LNCAP (cell line): ENCODE measurements at regions not wholly inside any gene's neighbourhood (a gene's known extent, or its start where the extent isn't known, plus 50 kb on each side); places are given as distances from the start of the nearest gene placed in this dataset.

Experiments
- CTCF ChIP-seq: fragments of 450-650 bp; IDR thresholded peaks from 2 replicates; pipeline ENCODE4 v1.5.1; 2017; ENCODE audit warnings: mild to moderate bottlenecking

GRCh38 chr9:23596913-23597634, 229.0 kb downstream of the ELAVL2 start:
- no peak for TF ChIP-seq CTCF

GRCh38 chr9:23598994-23599393, 227.0 kb downstream of the ELAVL2 start:
- TF ChIP-seq CTCF: no peak

- no peak for TF ChIP-seq CTCF
Measured at GRCh38 chr9:23603311-23603710, 222.7 kb downstream of the ELAVL2 start.

GRCh38 chr9:23606107-23606506, 219.9 kb downstream of the ELAVL2 start:
- no peak for TF ChIP-seq CTCF

- no peak for TF ChIP-seq CTCF
Measured at GRCh38 chr9:23608456-23608855, 217.6 kb downstream of the ELAVL2 start.

GRCh38 chr9:23611869-23612268, 214.2 kb downstream of the ELAVL2 start:
- TF ChIP-seq CTCF: no peak

GRCh38 chr9:23615569-23615968, 210.5 kb downstream of the ELAVL2 start:
- TF ChIP-seq CTCF: no peak

- TF ChIP-seq CTCF: no peak
Measured at GRCh38 chr9:23621188-23621587, 204.9 kb downstream of the ELAVL2 start.
